HG03060 (cell line): ENCODE measurements at regions not wholly inside any gene's neighbourhood (a gene's known extent, or its start where the extent isn't known, plus 50 kb on each side); places are given as distances from the start of the nearest gene placed in this dataset.

Experiments used
- ATAC-seq: cut with Tn5 transposase; IDR thresholded peaks from one replicate; pipeline ENCODE4 v1.9.1; 2021; ENCODE audit warnings: low read depth, moderate number of reproducible peaks; ENCODE audit not compliant: unreplicated experiment

DNA sequence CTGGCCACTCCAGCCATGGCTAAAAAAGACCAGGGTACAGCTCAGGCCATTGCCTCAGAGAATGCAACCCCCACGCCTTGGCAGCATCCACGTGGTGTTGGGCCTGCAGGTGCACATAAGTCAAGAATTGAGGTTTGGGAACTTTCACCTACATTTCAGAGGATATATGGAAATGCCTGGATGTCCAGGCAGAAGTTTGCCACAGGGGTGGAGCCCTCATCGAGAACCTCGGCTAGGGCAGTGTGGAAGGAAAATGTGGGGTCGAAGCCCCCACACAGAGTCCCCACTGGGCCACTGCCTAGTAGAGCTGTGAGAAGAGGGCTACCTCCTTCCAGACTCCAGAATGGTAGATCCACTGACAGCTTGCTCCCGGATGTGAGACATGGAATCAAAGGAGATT lies 477.3 kb downstream of the LPIN1 start:
- ATAC-seq, result no peak

DNA sequence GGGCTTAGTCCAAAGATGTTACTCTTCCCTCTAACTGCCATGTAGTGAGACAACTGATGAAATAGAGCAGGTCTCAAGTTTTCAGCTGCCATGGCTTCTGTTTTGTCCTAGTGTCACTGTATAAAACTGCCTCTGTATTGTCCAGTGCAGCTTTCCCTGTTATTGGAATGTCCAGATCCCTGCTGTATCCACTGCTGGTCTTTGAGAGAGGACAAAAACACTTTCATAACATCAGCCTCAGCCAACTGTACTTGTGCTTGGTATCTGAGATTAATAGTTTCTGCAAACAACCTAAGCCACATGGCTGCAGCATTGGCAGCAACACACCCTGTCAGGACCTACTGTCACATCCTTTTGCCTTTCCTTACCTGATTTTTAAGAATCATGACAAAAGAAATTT lies 480.2 kb downstream of the LPIN1 start:
- ATAC-seq, result no peak

DNA sequence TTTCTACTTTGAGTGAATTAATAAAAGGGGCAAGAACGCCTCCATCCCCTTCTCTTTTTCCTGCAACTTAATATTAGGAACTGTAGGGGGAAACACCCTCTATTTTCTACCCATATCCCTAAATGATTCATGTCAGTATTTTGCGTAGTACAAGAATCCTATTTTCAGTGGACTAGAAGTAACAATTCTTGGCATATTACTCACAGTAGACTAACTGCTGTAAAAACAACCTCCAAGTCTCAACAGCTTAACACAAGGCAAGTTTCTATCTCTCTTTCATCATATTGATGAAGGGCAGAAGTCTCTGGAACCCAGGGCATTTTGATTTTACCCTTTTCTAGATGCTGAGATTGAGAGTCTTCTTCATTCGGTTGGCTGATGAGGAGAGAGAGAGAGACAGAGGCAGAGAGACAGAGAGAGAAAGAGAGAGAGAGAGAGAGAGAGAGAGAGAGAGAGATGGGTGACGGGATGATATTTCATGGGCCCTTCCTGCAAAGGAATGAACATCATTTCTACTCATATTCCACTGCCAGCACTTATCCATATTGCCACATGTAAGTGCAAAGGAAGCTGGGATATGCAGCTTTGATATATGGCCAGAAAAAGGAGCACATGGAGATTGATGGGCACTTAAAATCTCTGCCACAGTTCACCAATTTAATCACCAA lies 481.6 kb downstream of the LPIN1 start:
- ATAC-seq, result no peak

DNA sequence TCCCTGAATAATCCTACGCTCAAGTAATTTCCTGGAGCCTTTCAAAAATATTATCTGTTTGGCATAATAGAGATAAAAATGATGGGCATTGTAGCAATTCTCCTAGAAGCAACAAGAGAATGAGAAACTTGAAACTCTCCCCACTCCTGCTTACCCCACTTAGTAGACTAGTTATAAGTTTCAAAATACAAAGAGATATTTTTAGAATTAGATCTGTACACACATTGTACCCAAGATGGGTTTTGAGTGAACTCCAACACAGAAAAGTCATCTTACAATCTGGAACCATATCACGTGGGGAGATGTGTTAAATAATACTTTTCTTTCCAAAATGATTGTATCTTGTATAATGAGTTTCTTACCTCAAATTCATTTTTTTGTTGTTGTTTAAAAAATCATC lies 484.9 kb downstream of the LPIN1 start:
- no peak for ATAC-seq

DNA sequence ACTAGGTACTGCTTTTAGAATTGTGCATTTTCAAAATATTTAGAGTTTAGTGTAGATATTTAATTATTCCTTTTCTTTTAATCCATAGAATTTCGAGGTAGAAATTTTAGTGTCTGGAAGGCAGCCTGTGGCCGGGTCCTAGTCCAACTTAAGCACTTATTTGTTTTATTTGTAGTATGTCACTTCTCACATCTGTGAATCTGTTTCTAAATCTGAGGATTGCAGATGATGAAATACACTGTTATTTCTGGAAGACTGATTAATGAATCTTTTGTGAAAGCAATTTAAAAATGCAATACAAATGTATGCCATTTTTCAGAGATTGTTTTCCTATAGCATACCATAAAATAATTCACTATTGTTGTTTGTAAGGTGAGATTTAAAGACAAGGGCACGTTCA lies 483.9 kb upstream of the TRIB2 start:
- no peak for ATAC-seq

DNA sequence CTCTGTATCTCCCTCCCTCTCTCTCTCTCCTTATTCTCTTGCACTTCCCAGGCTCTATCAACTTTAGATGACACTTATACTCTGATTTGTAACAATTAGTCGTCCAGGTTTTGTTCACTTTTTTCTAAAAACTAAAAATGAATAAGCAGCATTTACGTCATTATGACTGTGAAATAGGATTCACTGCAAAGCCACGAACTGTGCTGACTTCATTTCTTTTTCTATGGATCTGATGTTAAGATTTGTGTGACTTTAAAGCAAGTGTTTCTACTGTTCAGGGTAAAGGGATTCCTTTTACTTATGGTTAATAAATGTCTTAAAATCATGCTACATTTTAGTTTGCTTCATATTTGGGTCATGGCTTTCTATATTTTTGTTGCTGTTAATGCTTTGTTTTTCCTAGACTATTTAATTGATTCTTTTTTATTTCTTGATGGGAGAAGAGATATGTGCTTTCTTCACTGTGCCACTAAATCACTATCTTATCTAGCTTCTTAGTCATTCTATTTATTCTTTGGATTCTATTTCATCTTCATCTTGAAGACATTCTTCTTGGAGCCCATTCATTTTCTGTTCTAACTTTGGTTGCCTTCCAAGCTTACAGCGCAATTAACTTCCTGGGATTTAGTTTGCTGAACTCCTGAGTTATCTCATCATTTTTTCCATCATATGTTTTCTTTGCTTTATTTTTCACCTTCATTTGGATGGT lies 480.4 kb upstream of the TRIB2 start:
- no peak for ATAC-seq

DNA sequence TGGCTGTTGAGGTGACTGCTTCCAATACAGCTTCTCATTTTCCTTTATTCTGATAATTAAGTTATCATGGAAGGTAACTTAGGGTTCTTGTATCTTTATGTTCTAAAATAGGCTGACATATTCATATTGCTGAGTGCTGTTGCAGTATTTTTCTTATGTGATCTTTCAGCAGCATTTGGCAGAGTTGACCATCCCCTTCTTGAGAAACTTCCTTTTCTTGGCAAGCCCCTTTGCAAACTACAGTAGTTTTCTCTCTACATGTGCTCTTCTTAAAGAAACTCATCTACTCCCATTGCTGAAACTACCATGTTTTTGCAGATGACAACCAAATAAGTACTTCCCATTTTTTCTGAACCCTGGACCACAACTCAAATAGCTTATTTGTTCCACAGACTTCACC lies 476.5 kb upstream of the TRIB2 start:
- no peak for ATAC-seq

DNA sequence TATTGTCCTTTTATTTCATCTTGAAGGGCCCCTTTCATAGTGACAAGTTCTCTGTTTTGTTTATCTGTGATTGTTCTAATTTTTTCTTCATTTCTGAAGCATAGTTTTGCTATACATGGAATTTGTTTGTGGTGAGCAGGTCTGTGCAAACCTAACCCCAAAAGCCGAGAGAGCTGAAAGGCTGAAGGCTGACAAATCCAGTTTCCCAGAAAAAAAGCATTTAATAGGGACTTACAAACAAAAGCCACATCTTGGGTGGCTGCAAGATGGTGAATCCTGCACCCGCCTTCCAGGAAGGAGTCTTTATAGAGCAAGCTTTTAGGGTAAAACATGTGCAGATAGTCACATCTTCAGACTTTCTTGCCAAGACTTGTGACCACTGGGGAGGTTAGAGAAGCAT lies 473.4 kb upstream of the TRIB2 start:
- no peak for ATAC-seq

DNA sequence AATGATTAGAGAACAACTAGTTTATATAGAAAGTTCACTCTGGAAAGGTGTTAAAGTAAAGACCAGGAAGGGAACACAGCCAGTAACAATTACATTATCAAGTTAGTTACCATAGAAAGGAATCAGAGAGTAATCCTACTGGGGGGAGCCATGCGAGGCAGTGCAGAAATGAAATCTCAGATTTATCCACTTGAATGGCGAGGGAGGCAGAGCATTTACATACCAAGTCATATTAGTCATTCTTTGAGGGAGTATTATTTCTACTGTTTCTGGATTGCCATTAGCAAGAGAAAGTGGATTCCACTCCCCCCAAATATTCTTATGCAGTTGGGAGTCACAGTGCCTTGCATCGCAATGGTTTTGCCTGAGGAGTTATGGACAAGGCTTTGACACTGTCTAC lies 472.7 kb upstream of the TRIB2 start:
- no peak for ATAC-seq

DNA sequence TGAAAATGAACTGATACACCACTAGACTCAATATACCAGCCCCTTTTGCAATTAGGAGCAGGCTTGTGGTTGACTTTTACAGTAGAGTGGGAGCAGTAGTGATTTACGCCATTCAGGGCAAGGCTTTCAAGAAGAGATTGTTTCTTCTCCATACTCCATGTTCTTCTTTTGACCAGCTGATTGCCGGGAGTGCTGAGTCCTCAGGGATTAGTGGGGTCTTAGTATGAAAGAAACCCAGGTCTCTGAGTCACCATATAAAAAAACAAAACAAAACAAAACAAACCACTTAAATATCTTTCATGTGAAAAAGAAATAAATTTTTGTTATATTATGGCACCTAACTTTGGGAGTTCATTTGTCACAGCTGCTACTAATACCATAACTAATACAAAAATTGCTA lies 465.6 kb upstream of the TRIB2 start:
- ATAC-seq, result no peak

DNA sequence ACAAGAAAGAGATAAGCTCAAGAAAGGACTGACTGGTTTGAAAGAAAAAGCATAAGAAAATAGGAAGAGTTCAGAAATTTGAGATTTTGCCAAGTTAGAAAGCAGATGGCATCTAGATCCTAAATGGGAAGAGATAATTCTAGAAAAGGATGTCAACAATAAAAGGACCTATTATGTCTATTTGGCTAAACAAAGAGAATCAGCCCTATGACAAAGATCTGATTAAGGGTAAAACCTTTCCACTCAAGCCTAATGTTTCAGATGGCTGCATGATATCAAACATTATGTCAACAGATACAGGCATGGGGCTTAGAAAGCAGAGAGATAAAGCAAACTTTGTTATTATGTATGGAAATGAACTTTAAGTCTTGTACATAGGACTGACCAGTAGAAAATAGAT lies 465.0 kb upstream of the TRIB2 start:
- no peak for ATAC-seq

DNA sequence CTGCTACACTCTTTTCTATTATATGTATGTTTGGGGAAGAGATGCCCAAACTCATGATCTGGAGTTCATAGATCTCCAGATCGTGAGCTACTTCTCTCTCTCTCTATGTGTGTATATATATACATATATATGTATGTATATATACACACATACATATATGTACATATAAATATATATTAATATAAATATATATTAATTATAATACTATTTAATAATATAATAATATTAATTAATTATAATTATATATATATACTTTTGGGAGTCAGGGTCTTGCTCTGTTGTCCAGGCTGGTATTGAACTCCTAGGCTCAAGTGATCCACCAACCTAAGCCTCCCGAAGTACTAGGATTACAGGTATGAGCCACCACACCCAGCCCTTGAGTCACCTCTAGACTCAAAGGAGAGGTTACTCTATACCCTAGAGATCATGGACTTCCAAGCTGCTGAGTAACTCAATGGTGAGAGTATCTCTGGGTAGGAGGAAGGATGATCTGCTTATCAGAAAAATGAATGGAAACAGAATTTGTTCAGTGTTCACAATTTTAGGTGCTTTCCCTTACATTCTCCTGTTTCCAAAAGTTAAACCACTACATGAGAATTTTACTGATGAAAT lies 463.5 kb upstream of the TRIB2 start:
- ATAC-seq, result no peak

DNA sequence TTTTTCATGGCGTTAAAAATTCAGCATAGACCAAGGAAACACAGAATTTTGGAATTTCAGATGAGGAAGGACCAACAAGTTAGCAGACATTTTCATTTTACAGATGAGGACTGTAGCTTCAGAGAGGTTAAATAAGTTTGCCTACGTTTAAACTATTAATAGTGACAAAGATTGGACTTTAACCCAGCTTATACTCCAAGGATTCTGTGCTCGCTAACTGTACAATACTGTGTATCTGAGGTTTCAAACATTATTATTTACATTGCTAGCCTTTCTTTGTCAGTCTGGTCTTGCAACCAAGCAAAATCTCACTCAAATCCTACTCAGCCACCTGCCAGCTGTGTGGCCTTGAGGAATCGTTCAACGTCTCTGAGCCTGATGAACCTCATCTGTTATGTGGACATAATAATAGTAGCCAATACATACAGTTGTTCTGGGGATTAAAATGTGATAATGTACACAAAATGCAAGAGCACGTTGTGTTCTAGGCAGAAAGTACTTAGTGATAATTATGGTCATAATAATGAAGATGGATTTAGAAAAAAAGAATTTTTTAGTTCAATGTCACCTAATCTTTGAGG lies 462.4 kb upstream of the TRIB2 start:
- ATAC-seq, result no peak

DNA sequence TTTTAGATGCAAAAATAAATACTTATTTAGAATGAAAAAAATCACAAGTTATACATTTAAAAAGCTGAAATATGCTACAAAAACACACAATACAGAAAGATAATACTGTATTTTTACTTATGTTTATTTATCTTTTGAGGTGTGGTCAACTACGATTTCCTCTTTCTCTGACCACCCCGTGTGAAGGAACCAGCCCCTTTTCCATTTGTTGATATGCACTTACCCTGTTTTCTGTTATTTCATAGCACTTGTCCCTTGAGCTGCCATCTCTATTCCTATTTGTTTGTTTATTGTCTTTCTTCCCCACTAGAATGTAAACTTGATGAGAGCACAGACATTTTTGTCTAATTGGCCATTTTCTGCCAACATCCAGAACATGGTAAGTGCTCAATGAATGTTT lies 460.5 kb upstream of the TRIB2 start:
- no peak for ATAC-seq

DNA sequence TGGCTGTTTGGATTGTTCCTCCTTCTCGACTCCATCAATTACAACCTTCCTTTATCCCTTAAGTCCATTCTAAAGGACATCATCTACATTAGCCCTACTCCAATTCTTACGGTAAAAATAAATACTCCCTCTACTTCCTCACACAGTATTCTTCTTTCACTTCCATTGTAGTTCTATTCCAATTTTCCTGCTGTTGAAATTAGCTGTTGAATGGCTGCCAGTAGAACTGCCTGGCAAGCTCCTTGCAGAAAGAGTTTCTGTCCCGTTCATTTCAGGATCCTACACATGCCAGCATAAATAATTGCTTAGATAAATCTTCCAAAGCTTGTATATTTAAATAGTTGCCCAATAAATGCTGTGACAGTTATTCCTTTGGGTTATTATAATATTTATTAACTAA lies 459.3 kb upstream of the TRIB2 start:
- ATAC-seq, result no peak

DNA sequence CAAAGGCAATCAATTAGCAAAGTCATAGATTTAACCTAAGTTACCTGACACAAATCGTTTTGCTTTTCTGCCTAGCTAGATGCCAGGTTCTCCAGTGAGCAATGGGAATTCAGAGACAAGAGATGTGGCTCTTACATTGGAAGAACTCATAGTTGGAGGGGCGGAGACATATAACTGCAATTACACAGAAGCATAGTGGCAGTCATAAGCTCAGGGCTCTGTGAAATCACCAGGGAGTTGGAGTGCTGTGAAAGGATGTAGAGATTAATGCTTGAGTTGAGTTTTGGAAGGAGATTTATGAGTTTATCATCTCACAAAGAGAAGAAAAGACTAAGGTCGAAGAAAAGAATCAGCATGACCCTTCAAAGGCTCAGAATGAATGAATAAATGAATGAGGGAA lies 457.2 kb upstream of the TRIB2 start:
- ATAC-seq, result no peak

DNA sequence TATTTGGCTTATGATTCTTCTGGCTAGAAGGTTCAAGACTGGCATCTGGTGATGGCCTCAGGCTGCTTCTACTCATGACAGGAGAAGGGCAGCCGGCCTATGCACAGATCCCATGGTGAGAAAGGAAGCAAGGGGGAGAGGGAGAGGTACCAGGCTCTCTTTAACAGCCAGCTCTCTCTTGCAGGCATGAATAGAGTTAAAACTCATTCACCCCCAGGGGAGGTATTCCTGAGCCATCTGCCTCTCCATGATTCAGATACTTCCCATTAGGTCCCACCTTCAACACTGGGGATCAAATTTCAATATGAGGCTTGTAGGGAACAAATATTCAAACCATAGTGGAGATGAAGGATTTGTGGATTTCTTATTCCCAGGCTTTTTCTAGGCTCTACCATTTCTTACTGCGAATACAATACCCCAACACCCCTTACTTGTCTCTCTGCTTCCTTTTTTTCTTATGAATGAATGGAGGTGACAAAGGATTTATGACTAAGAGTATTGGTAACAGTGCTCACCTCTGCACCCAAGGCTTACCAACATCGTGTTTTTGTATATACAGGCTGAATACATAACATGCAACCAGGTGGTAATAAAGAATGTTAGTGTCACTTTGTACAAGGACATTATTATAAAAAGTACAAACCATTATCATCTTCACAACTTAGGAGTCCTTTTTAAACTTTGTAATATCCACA lies 454.6 kb upstream of the TRIB2 start:
- no peak for ATAC-seq

DNA sequence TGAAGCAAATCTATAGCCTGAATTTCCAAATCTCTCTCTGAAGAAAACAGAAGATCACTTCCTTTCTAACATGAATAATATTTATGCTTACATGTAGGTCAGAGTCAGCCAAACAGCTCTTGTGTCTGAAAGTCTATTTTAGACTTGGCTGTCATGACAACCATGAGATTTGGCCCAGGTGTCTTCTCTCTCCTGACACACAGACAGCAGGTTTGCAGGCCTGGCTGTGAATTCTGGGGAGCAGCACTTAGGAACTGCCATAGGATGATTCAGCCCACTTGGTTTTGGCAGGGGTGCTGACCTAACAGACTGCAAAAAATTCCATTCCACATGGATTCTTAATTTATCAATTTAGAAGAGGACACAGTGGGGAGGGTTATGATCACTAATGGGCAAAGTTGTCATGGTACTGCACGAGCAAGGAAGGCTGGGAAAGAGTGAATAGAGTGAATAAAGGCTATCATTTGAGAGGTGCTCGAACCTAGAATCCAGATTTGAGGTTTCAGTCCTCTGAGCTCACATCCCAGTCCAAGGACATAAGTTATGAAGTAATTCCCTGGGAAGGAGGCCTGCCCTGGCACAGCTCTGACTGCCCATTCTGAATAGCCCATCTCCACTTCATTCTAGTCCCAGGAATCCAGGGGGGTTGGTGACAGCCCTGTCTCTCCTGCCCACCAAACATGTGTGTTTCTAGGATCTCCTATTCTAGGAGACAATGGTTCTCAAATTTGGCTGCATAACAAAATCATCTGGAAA lies 453.9 kb upstream of the TRIB2 start:
- peak; percentile 73 for ATAC-seq

DNA sequence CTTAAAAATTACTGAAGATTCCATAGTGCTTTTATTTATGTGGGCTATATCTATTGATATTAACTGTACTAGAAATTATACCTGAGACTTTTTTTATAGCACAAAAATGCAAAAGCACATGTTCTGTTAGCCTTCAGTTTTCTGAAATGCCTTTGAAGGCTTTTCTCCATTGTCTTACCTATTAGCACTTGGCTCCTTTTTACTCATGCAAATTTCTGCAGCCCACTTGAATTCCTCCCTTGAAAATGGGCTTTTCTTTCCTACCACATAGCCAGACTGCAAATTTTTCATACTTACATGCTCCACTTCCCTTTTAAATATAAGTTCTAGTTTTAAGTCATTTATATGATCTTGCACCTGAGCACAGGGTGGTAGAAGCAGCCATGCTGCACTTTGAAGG lies 453.0 kb upstream of the TRIB2 start:
- no peak for ATAC-seq

DNA sequence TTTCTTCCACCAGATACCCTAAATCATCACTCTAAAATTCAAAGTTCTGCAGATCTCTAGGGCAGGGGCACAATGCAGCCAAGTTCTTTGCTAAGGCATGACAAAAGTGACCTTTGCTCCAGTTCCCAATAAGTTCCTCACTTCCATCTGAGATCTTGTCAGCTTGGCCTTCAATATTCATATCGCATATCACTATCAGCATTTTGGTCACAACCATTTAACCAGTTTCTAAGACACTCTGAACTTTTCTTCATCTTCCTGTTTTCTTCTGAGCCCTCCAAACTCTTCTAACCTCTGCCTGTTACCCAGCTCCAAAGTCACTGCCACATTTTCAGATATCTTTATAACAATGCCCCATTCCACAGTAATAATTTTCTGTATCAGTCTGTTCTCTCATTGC lies 452.6 kb upstream of the TRIB2 start:
- ATAC-seq, result no peak

DNA sequence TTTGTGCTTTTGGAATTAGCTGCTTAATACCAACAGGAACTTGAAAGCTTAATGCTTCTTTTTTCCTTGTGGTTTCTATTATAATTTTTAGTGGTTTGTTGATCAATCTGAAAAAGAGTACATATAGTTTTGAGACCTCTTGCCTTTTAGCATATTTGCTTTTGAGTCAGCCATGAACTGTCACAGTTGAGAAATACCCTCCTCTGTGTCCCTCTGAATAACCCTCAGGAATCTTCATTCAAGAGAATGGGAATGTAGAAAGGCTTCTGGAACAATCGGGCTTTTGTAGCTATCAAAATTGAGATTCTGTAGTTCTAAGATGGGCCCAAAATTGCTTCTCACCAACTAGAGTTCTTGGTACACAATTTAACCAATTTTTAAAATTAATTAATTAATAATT lies 451.1 kb upstream of the TRIB2 start:
- ATAC-seq, result no peak
